ENCODE measurements at regions not wholly inside any gene's neighbourhood (a gene's known extent, or its start where the extent isn't known, plus 50 kb on each side); places are given as distances from the start of the nearest gene placed in this dataset.

- no peak for DNase-seq (ENCODE audit: low read depth)
- no peak overlapping the region for H3K4me3 ChIP-seq (ENCODE audit: control insufficient read depth, low read depth, low read length)
- TF ChIP-seq CTCF (conservative IDR thresholded peaks at IDR 0.05; ENCODE audit: control insufficient read depth, insufficient read depth, low read depth, low read length), result no peak
Observed at GRCh38 chr2:118493213-118493612, 354.2 kb downstream of the EN1 start.

- peak; percentile 55 for TF ChIP-seq CTCF (conservative IDR thresholded peaks at IDR 0.05; ENCODE audit: control insufficient read depth, insufficient read depth, low read depth, low read length)
- peak; percentile 71 for DNase-seq (ENCODE audit: low read depth)
- no peak overlapping the region for H3K4me3 ChIP-seq (ENCODE audit: control insufficient read depth, low read depth, low read length)
Observed at GRCh38 chr2:118492335-118492734, 355.1 kb downstream of the EN1 start.

- TF ChIP-seq CTCF (conservative IDR thresholded peaks at IDR 0.05; ENCODE audit: control insufficient read depth, insufficient read depth, low read depth, low read length), result no peak
- DNase-seq (ENCODE audit: low read depth), result no peak
- no peak overlapping the region for H3K4me3 ChIP-seq (ENCODE audit: control insufficient read depth, low read depth, low read length)
Observed at GRCh38 chr2:118490330-118490729, 357.1 kb downstream of the EN1 start.

GRCh38 chr2:118489712-118490299, 357.6 kb downstream of the EN1 start:
- no peak overlapping the region for H3K4me3 ChIP-seq (ENCODE audit: control insufficient read depth, low read depth, low read length)
- TF ChIP-seq CTCF (conservative IDR thresholded peaks at IDR 0.05; ENCODE audit: control insufficient read depth, insufficient read depth, low read depth, low read length), result no peak
- no peak for DNase-seq (ENCODE audit: low read depth)

DNA sequence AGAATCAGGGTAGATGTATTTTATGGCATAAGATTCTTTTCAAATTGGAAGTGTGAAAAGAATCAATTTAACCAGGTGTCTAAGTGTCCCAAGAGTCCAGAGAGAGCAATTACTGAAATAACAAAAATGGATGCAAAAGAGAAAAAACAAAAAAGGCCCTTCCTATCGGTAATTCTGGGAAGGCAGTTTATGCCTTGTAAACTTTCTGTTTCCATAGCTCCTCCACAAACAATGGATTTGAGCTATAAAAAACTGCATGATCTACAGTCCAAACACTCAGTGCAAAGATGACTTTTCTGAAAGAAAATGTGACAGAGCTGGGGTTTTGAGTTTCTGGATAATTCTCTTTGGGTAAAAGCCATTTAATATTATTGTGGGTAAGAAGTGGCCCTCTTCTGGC, 366.1 kb downstream of the EN1 start:
- H3K4me3 ChIP-seq (ENCODE audit: control insufficient read depth, low read depth, low read length), result no peak overlapping the region
- TF ChIP-seq CTCF (conservative IDR thresholded peaks at IDR 0.05; ENCODE audit: control insufficient read depth, insufficient read depth, low read depth, low read length), result no peak
- no peak for DNase-seq (ENCODE audit: low read depth)

GRCh38 chr2:118479020-118479419, 368.4 kb downstream of the EN1 start:
- no peak overlapping the region for H3K4me3 ChIP-seq (ENCODE audit: control insufficient read depth, low read depth, low read length)
- no peak for TF ChIP-seq CTCF (conservative IDR thresholded peaks at IDR 0.05; ENCODE audit: control insufficient read depth, insufficient read depth, low read depth, low read length)

More at GRCh38 chr2:118479020-118479419, 368.4 kb downstream of the EN1 start:
- no peak for DNase-seq (ENCODE audit: low read depth)

All from fibroblast of mammary gland (primary cell).